Calu3 (cell line): ENCODE measurements at regions not wholly inside any gene's neighbourhood (a gene's known extent, or its start where the extent isn't known, plus 50 kb on each side); places are given as distances from the start of the nearest gene placed in this dataset.

Source experiments
- BruUV-seq: library from RNA; stranded (reverse); fragments of 400-500 nt; replicated peaks from 2 replicates; lab custom pipeline; 2021; lab: Mats Ljungman, UMichigan
- CTCF ChIA-PET: fragments of 300-600 bp; sonication (Branson Sonifier 250); formaldehyde crosslinking; loops from one replicate; lab custom pipeline; 2022; ENCODE audit warnings: antibody characterized with exemption; lab: Charles Lee
- DNase-seq: peaks from one replicate; pipeline ENCODE4 v3.0.0; 2022
- H3K27ac Mint-ChIP-seq: one replicate; pipeline ENCODE4 v1.8.0; 2022; ENCODE audit warnings: mixed read lengths; ENCODE audit not compliant: unreplicated experiment
- H3K27me3 Mint-ChIP-seq: one replicate; pipeline ENCODE4 v1.8.0; 2022; ENCODE audit warnings: mixed read lengths; ENCODE audit not compliant: unreplicated experiment
- H3K36me3 Mint-ChIP-seq: one replicate; pipeline ENCODE4 v1.8.0; 2022; ENCODE audit warnings: mild to moderate bottlenecking, moderate library complexity, mixed read lengths; ENCODE audit not compliant: insufficient read depth, unreplicated experiment
- H3K4me1 Mint-ChIP-seq: one replicate; pipeline ENCODE4 v1.8.0; 2022; ENCODE audit warnings: mild to moderate bottlenecking, low read depth, mixed read lengths; ENCODE audit not compliant: unreplicated experiment
- H3K4me3 Mint-ChIP-seq: one replicate; pipeline ENCODE4 v1.8.0; 2022; ENCODE audit warnings: mild to moderate bottlenecking, low read depth, moderate library complexity, mixed read lengths; ENCODE audit not compliant: unreplicated experiment
- H3K9me3 Mint-ChIP-seq: one replicate; pipeline ENCODE4 v1.8.0; 2022; ENCODE audit warnings: low read depth, mixed read lengths; ENCODE audit not compliant: unreplicated experiment
- CTCF ChIP-seq: fragments of 200-600 bp; IDR thresholded peaks from one replicate; pipeline ENCODE4 v1.8.0; 2022; ENCODE audit warnings: antibody characterized with exemption; ENCODE audit not compliant: unreplicated experiment
- intact Hi-C: fragments of 100-400 bp; cut with micrococcal nuclease; formaldehyde crosslinking; loops from one replicate; pipeline ENCODE4 v1.10.0; 2022; ENCODE audit not compliant: unreplicated experiment

DNA sequence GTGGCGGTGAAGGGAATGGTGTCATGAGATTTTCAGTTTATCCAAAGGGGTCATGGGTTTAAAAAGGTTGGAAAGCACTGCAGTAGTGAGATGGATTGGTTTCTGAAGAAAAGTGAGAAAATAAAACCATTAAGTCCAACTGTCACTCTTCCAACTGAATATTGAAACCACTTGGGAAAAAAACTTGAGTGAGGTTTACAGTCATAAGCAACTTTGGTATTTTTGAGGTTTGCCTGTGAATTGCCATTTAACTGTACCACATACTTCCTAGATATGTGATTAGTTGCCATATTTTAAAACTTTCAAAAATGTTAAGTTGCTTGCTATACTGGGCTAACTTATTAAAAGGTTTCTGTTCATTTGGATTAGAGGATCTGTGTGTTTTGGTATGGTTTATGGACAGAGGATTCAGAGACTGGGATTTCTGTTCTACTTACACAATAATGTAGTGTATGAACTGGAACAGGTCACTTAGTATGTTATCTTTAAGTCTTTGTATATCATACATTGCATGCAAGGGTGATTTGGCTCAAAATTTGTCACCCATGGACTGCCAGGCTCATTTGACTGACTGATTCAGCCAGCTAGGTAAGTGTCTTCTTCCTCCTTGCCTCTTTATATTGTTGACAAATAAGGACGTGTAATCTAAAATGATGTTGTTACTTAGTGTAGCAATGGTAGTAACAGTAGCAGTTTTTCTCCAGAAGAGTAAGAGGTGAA is 201.4 kb upstream of the EOMES start:
- intact Hi-C loops, result no loop called here
- BruUV-seq, result no TSS peak
- CTCF ChIA-PET, result no interaction called here
- no peaks in the 10 kb centered on the region for H3K36me3 Mint-ChIP-seq
- no peak for DNase-seq
- no peaks in the 10 kb centered on the region for H3K4me1 Mint-ChIP-seq
- no peak overlapping the region for H3K4me3 Mint-ChIP-seq
- TF ChIP-seq CTCF, result no peak
- no peaks in the 10 kb centered on the region for H3K9me3 Mint-ChIP-seq
- H3K27ac Mint-ChIP-seq, result no peak overlapping the region
- no peaks in the 10 kb centered on the region for H3K27me3 Mint-ChIP-seq

- no TSS peak for BruUV-seq
- no peak for DNase-seq
- no peaks in the 10 kb centered on the region for H3K4me1 Mint-ChIP-seq
- intact Hi-C loops, result no loop called here
- H3K27me3 Mint-ChIP-seq, result no peaks in the 10 kb centered on the region
- no peak overlapping the region for H3K4me3 Mint-ChIP-seq
- H3K27ac Mint-ChIP-seq, result no peak overlapping the region
- H3K9me3 Mint-ChIP-seq, result peaks cover 2% of the 10 kb centered on the region
- H3K36me3 Mint-ChIP-seq, result no peaks in the 10 kb centered on the region
- CTCF ChIA-PET, result no interaction called here
- no peak for TF ChIP-seq CTCF
Observed at GRCh38 chr3:27927882-27928281, 205.8 kb upstream of the EOMES start.

DNA sequence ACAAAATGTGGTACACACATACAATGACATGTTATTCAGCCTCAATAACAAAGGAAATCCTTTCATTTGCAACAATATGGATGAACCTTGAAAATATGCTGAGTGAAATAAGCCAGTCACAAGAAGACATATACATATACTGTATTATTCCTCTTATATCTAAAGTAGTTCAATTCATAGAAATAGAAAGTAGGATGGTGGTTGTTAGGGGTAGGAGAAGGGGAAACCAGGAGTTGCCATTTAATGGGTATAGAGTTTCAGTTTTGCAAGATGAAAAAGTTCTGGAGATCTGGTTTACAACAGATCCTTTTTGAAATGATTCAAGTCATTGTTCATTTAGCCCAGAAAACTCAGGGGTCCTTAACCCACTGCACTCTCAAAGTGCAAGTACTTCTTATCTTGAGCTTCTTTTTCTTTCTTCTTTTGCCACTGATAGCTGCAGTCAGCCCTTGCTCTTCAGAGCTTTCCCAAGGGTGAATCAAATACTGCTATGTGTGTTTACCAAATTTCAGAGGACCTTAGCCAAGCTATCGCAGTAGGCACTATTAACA is 208.0 kb upstream of the EOMES start:
- TF ChIP-seq CTCF, result no peak
- Mint-ChIP-seq H3K27me3 (peaks cover 12% of the 10 kb centered on the region), H3K9me3 (peaks cover 2% of the 10 kb centered on the region), H3K27ac (no peak overlapping the region), H3K4me1 (no peaks in the 10 kb centered on the region), H3K4me3 (no peak overlapping the region), H3K36me3 (no peaks in the 10 kb centered on the region)
- CTCF ChIA-PET, result no interaction called here
- BruUV-seq, result no TSS peak
- no peak for DNase-seq
- intact Hi-C loops, result no loop called here

DNA sequence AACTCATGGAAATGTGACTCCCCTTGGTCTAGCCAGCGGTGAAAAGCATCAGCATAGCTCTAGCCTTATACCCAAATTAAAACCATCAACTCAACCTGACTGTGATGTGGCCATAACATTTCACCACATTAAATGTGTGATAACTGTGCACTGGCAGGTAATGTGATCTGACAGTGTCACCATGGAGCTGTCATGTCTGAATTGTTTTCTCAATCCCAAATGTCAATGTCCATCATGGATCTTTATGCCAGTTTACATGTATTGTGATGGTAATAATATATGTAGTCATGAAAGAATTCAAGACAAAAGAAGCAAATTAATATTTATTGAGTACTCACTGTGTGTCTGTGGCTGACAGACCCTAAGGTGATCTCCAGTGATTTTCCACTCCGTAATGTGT is 213.4 kb upstream of the EOMES start:
- no peaks in the 10 kb centered on the region for H3K4me1 Mint-ChIP-seq
- TF ChIP-seq CTCF, result no peak
- no peak for DNase-seq
- H3K27ac Mint-ChIP-seq, result no peak overlapping the region
- intact Hi-C loops, result no loop called here
- peaks cover 12% of the 10 kb centered on the region for H3K27me3 Mint-ChIP-seq
- H3K9me3 Mint-ChIP-seq, result peaks cover 2% of the 10 kb centered on the region
- no peaks in the 10 kb centered on the region for H3K36me3 Mint-ChIP-seq
- CTCF ChIA-PET, result no interaction called here
- no TSS peak for BruUV-seq
- H3K4me3 Mint-ChIP-seq, result no peak overlapping the region
